ENCODE measurements at regions not wholly inside any gene's neighbourhood (a gene's known extent, or its start where the extent isn't known, plus 50 kb on each side); places are given as distances from the start of the nearest gene placed in this dataset.

GRCh38 chr10:33804584-33804983 is 470.1 kb upstream of the NRP1 start:
- TF ChIP-seq EZH2 (IDR thresholded peaks at IDR 0.05; ENCODE audit: low read length, missing control alignments): no peak
- no peak for TF ChIP-seq CTCF (conservative IDR thresholded peaks at IDR 0.05 in 1 of 2, IDR thresholded peaks at IDR 0.05 in 1 of 2; ENCODE audit: low read depth in 1 of 2, low read length in 2 of 2)
